GM12878 (cell line): ENCODE measurements at regions not wholly inside any gene's neighbourhood (a gene's known extent, or its start where the extent isn't known, plus 50 kb on each side); places are given as distances from the start of the nearest gene placed in this dataset.

Experiments
- BHLHE40 ChIP-seq, 2 experiments: fragments of 450-650 bp in 1 of 2; IDR thresholded peaks; 2 replicates each; pipeline ENCODE4 v1.6.1; 2011 to 2017; ENCODE audit warnings: low read depth in 2 of 2, borderline replicate concordance in 1 of 2, improper control_type of control experiment in 1 of 2, low read length in 1 of 2, mild to moderate bottlenecking in 1 of 2
- CHD2 ChIP-seq: IDR thresholded peaks from 2 replicates; pipeline ENCODE4 v1.6.1; 2011; ENCODE audit warnings: low read depth, low read length, improper control_type of control experiment, borderline replicate concordance
- KDM1A ChIP-seq: fragments of 200-600 bp; sonication (generic); IDR thresholded peaks from 2 replicates; pipeline ENCODE4 v1.6.1; 2016; ENCODE audit warnings: borderline replicate concordance
- MTA3 ChIP-seq: IDR thresholded peaks from 2 replicates; pipeline ENCODE4 v1.6.1; 2012; ENCODE audit warnings: low read length, inconsistent platforms, borderline replicate concordance
- POLR2A ChIP-seq: IDR thresholded peaks from 2 replicates; pipeline ENCODE4 v1.6.1; 2011; ENCODE audit warnings: low read depth, mild to moderate bottlenecking, low read length
- RAD51 ChIP-seq: fragments of 450-650 bp; IDR thresholded peaks from 2 replicates; pipeline ENCODE4 v1.6.1; 2016; ENCODE audit warnings: moderate library complexity, mild to moderate bottlenecking, inconsistent platforms
- ZNF24 ChIP-seq: fragments of 450-650 bp; IDR thresholded peaks from 2 replicates; pipeline ENCODE4 v1.6.1; 2017; ENCODE audit warnings: antibody characterized with exemption, mild to moderate bottlenecking
- ZNF384 ChIP-seq: IDR thresholded peaks from 2 replicates; pipeline ENCODE4 v1.6.1; 2012; ENCODE audit warnings: low read depth, mild to moderate bottlenecking, low read length, improper control_type of control experiment, borderline replicate concordance
- TF ChIP-seq, protein P1 (sequence below): fragments of 450-650 bp; IDR thresholded peaks from 2 replicates; pipeline ENCODE4 v1.6.1; 2017; ENCODE audit warnings: antibody characterized with exemption, mild to moderate bottlenecking, moderate library complexity
- TF ChIP-seq, protein P2 (sequence below), 3 experiments: IDR thresholded peaks in 2 of 3; conservative IDR thresholded peaks in 1 of 3; 2 replicates each; pipeline ENCODE4 v1.5.1; 2011; ENCODE audit warnings: low read depth in 3 of 3, low read length in 3 of 3, mild to moderate bottlenecking in 3 of 3, control low read depth in 2 of 3, moderate library complexity in 2 of 3, inconsistent platforms in 1 of 3, mixed read lengths in 1 of 3; ENCODE audit not compliant: control insufficient read depth in 2 of 3, insufficient read depth in 1 of 3; ENCODE audit errors: extremely low read depth in 1 of 3

DNA sequence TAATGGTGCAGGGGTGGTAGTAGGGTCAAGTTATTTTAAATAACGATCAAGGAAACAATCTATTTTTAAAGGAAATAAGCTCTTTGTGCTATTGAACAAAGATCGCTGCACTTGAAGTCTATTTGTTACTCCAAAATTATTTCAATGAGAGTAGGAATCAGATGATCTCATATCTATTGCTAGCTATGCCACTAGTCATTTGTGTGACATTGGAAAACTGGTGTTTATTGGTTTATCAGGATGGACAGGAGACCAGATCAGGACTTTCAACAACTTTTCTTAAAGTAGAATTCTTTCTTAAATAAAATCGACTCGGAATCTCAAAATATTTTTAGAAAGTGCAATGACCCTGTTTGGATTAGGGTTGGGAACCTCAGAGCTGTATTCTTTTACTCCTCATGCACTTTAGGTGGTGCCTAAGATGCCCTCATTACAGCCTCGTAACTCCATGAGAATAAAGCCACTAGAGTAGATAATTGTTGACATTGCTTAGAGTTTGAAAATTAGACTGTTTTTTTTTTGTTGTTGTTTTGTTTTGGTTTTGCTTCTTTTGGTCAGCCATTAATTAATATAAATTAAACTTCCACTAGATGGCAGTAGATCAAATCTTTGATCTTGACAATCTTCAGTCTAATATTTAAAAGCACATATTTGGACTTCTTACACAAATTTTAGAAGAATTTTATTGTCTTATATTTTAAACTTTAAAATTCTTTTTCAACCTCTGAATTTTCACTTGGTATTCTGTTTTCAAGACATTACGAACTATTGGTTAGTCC is 352.4 kb downstream of the USP25 start:
- no peak for TF ChIP-seq KDM1A
- TF ChIP-seq RAD51: no peak
- no peak for TF ChIP-seq POLR2A
- no peak for TF ChIP-seq ZNF384
- no peak for TF ChIP-seq MTA3
- TF ChIP-seq CHD2: no peak
- no peak for TF ChIP-seq BHLHE40 (IDR thresholded peaks at IDR 0.05; ENCODE audit: borderline replicate concordance in 1 of 2, low read depth in 2 of 2, low read length in 1 of 2)
- TF ChIP-seq ZNF24: no peak
- TF ChIP-seq, protein P1, sequence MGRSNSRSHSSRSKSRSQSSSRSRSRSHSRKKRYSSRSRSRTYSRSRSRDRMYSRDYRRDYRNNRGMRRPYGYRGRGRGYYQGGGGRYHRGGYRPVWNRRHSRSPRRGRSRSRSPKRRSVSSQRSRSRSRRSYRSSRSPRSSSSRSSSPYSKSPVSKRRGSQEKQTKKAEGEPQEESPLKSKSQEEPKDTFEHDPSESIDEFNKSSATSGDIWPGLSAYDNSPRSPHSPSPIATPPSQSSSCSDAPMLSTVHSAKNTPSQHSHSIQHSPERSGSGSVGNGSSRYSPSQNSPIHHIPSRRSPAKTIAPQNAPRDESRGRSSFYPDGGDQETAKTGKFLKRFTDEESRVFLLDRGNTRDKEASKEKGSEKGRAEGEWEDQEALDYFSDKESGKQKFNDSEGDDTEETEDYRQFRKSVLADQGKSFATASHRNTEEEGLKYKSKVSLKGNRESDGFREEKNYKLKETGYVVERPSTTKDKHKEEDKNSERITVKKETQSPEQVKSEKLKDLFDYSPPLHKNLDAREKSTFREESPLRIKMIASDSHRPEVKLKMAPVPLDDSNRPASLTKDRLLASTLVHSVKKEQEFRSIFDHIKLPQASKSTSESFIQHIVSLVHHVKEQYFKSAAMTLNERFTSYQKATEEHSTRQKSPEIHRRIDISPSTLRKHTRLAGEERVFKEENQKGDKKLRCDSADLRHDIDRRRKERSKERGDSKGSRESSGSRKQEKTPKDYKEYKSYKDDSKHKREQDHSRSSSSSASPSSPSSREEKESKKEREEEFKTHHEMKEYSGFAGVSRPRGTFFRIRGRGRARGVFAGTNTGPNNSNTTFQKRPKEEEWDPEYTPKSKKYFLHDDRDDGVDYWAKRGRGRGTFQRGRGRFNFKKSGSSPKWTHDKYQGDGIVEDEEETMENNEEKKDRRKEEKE: no peak
- TF ChIP-seq, protein P2, sequence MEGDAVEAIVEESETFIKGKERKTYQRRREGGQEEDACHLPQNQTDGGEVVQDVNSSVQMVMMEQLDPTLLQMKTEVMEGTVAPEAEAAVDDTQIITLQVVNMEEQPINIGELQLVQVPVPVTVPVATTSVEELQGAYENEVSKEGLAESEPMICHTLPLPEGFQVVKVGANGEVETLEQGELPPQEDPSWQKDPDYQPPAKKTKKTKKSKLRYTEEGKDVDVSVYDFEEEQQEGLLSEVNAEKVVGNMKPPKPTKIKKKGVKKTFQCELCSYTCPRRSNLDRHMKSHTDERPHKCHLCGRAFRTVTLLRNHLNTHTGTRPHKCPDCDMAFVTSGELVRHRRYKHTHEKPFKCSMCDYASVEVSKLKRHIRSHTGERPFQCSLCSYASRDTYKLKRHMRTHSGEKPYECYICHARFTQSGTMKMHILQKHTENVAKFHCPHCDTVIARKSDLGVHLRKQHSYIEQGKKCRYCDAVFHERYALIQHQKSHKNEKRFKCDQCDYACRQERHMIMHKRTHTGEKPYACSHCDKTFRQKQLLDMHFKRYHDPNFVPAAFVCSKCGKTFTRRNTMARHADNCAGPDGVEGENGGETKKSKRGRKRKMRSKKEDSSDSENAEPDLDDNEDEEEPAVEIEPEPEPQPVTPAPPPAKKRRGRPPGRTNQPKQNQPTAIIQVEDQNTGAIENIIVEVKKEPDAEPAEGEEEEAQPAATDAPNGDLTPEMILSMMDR (IDR thresholded peaks at IDR 0.05 in 2 of 3, conservative IDR thresholded peaks at IDR 0.05 in 1 of 3; ENCODE audit: control insufficient read depth in 2 of 3, extremely low read depth in 1 of 3, insufficient read depth in 1 of 3, low read depth in 3 of 3, low read length in 3 of 3): peak in 1 of 3 experiments; percentile 29; a peak in 3 of 6 replicates
